ENCODE measurements at regions not wholly inside any gene's neighbourhood (a gene's known extent, or its start where the extent isn't known, plus 50 kb on each side); places are given as distances from the start of the nearest gene placed in this dataset.

DNA sequence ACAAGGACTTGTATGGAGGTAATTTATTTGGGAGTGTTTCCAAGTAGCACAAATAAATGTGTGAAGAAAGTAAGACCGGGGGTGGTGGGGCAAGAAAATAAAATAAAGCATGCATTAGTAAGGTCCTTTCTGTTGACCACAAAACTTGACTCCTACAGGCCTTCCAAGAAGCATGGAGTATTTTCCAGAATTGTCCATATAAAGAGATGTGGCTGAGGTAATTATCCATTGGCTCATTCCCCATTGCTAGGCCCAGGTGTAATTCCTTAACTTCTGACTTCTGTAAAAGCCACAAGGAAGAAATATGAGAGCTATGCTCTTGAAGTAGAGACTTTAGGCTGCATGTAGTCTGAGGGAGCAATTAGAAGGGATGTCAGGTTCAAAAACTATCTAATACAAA lies 430.5 kb upstream of the PABPC4L start:
- Mint-ChIP-seq H3K27ac (ENCODE audit: unreplicated experiment) (peak overlapping the region; percentile 13), H3K4me3 (ENCODE audit: unreplicated experiment) (no peak overlapping the region), H3K4me1 (ENCODE audit: low read depth, unreplicated experiment) (no peaks in the 10 kb centered on the region), H3K36me3 (ENCODE audit: low read depth, unreplicated experiment) (no peaks in the 10 kb centered on the region), H3K27me3 (ENCODE audit: low read depth, unreplicated experiment) (no peaks in the 10 kb centered on the region), H3K9me3 (ENCODE audit: unreplicated experiment) (peaks cover 2% of the 10 kb centered on the region)
- Histone ChIP-seq H3K4me2 (ENCODE audit: low read length) (no peak overlapping the region), H3K9me3 (ENCODE audit: insufficient read depth, low read depth, low read length) (no peaks in the 10 kb centered on the region), H2AFZ (ENCODE audit: low read depth, low read length) (no peak overlapping the region), H3K4me1 (ENCODE audit: insufficient read depth, low read length) (no peaks in the 10 kb centered on the region), H3K79me2 (ENCODE audit: insufficient read depth, low read length) (no peaks in the 10 kb centered on the region), H3K4me3 (ENCODE audit: insufficient read depth, low read depth, low read length) (no peak overlapping the region), H3K9ac (ENCODE audit: low read length) (no peak overlapping the region), H4K20me1 (ENCODE audit: insufficient read depth, low read length) (no peaks in the 10 kb centered on the region), H3K36me3 (ENCODE audit: insufficient read depth, low read length) (no peaks in the 10 kb centered on the region), H3K27ac (ENCODE audit: low read depth, low read length) (no peak overlapping the region), H3K27me3 (ENCODE audit: insufficient read depth, low read length) (no peaks in the 10 kb centered on the region)
- FAIRE-seq, result no peak
- TF ChIP-seq CTCF (IDR thresholded peaks at IDR 0.05; ENCODE audit: insufficient read depth, low read depth, low read length) (no peak), EZH2 (IDR thresholded peaks at IDR 0.05; ENCODE audit: insufficient read depth, low read length) (no peak)
- peak; percentile 83 for DNase-seq (ENCODE audit: low read depth)

- Histone ChIP-seq H3K9ac (ENCODE audit: low read length) (no peak overlapping the region), H3K4me2 (ENCODE audit: low read length) (no peak overlapping the region), H2AFZ (ENCODE audit: low read depth, low read length) (no peak overlapping the region), H3K27ac (ENCODE audit: low read depth, low read length) (no peak overlapping the region), H3K36me3 (ENCODE audit: insufficient read depth, low read length) (no peaks in the 10 kb centered on the region), H3K27me3 (ENCODE audit: insufficient read depth, low read length) (no peaks in the 10 kb centered on the region), H4K20me1 (ENCODE audit: insufficient read depth, low read length) (no peaks in the 10 kb centered on the region), H3K4me3 (ENCODE audit: insufficient read depth, low read depth, low read length) (no peak overlapping the region), H3K4me1 (ENCODE audit: insufficient read depth, low read length) (no peaks in the 10 kb centered on the region), H3K9me3 (ENCODE audit: insufficient read depth, low read depth, low read length) (no peaks in the 10 kb centered on the region), H3K79me2 (ENCODE audit: insufficient read depth, low read length) (no peaks in the 10 kb centered on the region)
- Mint-ChIP-seq H3K4me3 (ENCODE audit: unreplicated experiment) (no peak overlapping the region), H3K36me3 (ENCODE audit: low read depth, unreplicated experiment) (no peaks in the 10 kb centered on the region), H3K27ac (ENCODE audit: unreplicated experiment) (no peak overlapping the region), H3K9me3 (ENCODE audit: unreplicated experiment) (peaks cover 2% of the 10 kb centered on the region), H3K4me1 (ENCODE audit: low read depth, unreplicated experiment) (peaks cover under 1% of the 10 kb centered on the region), H3K27me3 (ENCODE audit: low read depth, unreplicated experiment) (no peaks in the 10 kb centered on the region)
- TF ChIP-seq EZH2 (IDR thresholded peaks at IDR 0.05; ENCODE audit: insufficient read depth, low read length) (no peak), CTCF (IDR thresholded peaks at IDR 0.05; ENCODE audit: insufficient read depth, low read depth, low read length) (no peak)
- FAIRE-seq, result no peak
- DNase-seq (ENCODE audit: low read depth), result peak; percentile 31
Observed at GRCh38 chr4:134628066-134628465, 426.5 kb upstream of the PABPC4L start.

- peak overlapping the region; percentile 0 for H2AFZ ChIP-seq (ENCODE audit: low read depth, low read length)
- no peak for DNase-seq (ENCODE audit: low read depth)
- no peak overlapping the region for H3K4me3 ChIP-seq (ENCODE audit: insufficient read depth, low read depth, low read length)
- FAIRE-seq, result no peak
- H3K4me1 Mint-ChIP-seq (ENCODE audit: low read depth, unreplicated experiment), result peaks cover 5% of the 10 kb centered on the region
- no peaks in the 10 kb centered on the region for H3K27me3 Mint-ChIP-seq (ENCODE audit: low read depth, unreplicated experiment)
- no peaks in the 10 kb centered on the region for H3K79me2 ChIP-seq (ENCODE audit: insufficient read depth, low read length)
- H3K9me3 ChIP-seq (ENCODE audit: insufficient read depth, low read depth, low read length), result no peaks in the 10 kb centered on the region
- H3K9me3 Mint-ChIP-seq (ENCODE audit: unreplicated experiment), result peaks cover 2% of the 10 kb centered on the region
- H4K20me1 ChIP-seq (ENCODE audit: insufficient read depth, low read length), result no peaks in the 10 kb centered on the region
- no peaks in the 10 kb centered on the region for H3K36me3 Mint-ChIP-seq (ENCODE audit: low read depth, unreplicated experiment)
- TF ChIP-seq CTCF (IDR thresholded peaks at IDR 0.05; ENCODE audit: insufficient read depth, low read depth, low read length), result no peak
- TF ChIP-seq EZH2 (IDR thresholded peaks at IDR 0.05; ENCODE audit: insufficient read depth, low read length), result no peak
- H3K36me3 ChIP-seq (ENCODE audit: insufficient read depth, low read length), result no peaks in the 10 kb centered on the region
- no peak overlapping the region for H3K27ac Mint-ChIP-seq (ENCODE audit: unreplicated experiment)
- H3K4me2 ChIP-seq (ENCODE audit: low read length), result no peak overlapping the region
- H3K27me3 ChIP-seq (ENCODE audit: insufficient read depth, low read length), result no peaks in the 10 kb centered on the region
- no peaks in the 10 kb centered on the region for H3K4me1 ChIP-seq (ENCODE audit: insufficient read depth, low read length)
- no peak overlapping the region for H3K4me3 Mint-ChIP-seq (ENCODE audit: unreplicated experiment)
- H3K9ac ChIP-seq (ENCODE audit: low read length), result no peak overlapping the region
- no peak overlapping the region for H3K27ac ChIP-seq (ENCODE audit: low read depth, low read length)
Observed at GRCh38 chr4:134627366-134627765, 425.8 kb upstream of the PABPC4L start.

All from astrocyte (in vitro differentiated cells and primary cell).